ENCODE measurements at regions not wholly inside any gene's neighbourhood (a gene's known extent, or its start where the extent isn't known, plus 50 kb on each side); places are given as distances from the start of the nearest gene placed in this dataset.

DNA sequence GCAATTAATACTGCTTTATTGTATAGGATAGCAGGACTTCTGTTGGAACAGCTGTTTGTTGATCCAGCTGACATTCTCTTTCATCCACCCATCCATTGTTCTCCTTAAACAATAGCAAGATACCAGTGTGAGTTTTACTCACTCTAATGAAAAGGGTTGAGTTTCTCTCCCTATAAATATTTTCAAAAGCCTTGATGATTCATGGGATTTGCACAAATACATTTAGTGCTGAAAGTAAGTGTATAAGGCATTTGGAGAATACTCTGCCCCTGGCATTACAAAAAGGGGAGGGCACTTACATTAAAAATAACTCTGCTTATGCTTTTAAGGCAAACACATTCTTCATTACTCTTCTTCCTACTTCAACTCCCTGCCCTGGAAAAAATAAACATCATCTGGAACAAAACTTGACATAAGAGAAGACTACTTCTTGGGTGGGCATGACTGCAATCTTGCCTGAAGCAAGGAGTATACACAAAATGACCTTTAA lies 634.9 kb downstream of the METTL15 start:
- Histone ChIP-seq H3K79me2 (ENCODE audit: insufficient read depth, low read length) (no peaks in the 10 kb centered on the region), H4K20me1 (ENCODE audit: insufficient read depth, low read length) (no peaks in the 10 kb centered on the region), H3K9me3 (ENCODE audit: insufficient read depth, low read length, severe bottlenecking) (no peaks in the 10 kb centered on the region), H3K4me1 (ENCODE audit: insufficient read depth, low read length) (no peaks in the 10 kb centered on the region), H3K27me3 (ENCODE audit: insufficient read depth, low read length, poor library complexity) (no peaks in the 10 kb centered on the region), H3K27ac (ENCODE audit: low read length) (no peak overlapping the region), H2AFZ (ENCODE audit: low read depth, low read length) (no peak overlapping the region), H3K4me3 (ENCODE audit: low read depth in 1 of 2, low read length in 2 of 2) (no peak overlapping the region), H3K4me2 (ENCODE audit: insufficient read depth, low read length) (no peak overlapping the region), H3K9ac (ENCODE audit: low read depth, low read length) (no peak overlapping the region), H3K36me3 (ENCODE audit: insufficient read depth, low read length) (no peaks in the 10 kb centered on the region)
- ATAC-seq (ENCODE audit: insufficient read depth, low read depth) (no peak), DNase-seq (no peak)
- TF ChIP-seq EZH2 (IDR thresholded peaks at IDR 0.05; ENCODE audit: borderline replicate concordance, low read depth, low read length, severe bottlenecking): no peak
- TF ChIP-seq, protein P1, sequence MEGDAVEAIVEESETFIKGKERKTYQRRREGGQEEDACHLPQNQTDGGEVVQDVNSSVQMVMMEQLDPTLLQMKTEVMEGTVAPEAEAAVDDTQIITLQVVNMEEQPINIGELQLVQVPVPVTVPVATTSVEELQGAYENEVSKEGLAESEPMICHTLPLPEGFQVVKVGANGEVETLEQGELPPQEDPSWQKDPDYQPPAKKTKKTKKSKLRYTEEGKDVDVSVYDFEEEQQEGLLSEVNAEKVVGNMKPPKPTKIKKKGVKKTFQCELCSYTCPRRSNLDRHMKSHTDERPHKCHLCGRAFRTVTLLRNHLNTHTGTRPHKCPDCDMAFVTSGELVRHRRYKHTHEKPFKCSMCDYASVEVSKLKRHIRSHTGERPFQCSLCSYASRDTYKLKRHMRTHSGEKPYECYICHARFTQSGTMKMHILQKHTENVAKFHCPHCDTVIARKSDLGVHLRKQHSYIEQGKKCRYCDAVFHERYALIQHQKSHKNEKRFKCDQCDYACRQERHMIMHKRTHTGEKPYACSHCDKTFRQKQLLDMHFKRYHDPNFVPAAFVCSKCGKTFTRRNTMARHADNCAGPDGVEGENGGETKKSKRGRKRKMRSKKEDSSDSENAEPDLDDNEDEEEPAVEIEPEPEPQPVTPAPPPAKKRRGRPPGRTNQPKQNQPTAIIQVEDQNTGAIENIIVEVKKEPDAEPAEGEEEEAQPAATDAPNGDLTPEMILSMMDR (IDR thresholded peaks at IDR 0.05; ENCODE audit: borderline replicate concordance, extremely low read depth, low read length, poor library complexity, severe bottlenecking): no peak

DNA sequence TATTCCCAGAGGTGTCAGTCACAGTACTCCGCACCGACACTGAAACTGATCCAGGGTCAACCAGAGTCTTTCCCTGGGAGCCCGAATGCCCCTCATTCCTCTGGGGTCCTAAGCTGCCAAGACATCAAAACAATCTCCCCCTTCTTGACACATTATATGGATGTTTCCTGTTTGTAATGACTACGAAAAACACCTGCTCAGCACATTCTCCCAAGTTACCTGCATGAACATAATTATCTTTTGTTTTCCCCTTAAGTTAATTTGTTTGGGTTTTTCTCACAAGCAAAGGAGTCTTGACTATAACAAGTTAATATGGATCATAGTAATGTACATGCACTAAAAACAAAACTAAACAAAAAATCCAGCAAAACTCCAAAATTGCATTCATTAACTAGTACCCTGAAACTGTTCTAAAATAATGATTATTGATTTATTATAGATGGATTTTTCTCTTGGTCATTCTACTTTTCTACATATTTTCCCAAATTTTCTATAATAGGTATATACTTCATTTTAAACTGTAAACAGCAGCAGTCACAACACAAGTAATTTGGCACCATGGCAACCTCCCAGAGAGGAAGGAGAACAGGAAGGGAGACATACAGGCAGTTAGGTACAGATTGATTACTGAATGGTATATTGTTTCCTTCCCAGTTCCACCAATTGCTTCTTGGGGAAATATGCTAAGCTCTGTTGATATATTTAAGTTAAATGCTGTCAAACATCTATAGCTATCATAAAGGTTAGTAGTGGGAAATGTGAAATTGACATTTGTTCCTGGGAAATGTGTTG lies 631.5 kb downstream of the METTL15 start:
- ATAC-seq (ENCODE audit: insufficient read depth, low read depth) (no peak), DNase-seq (no peak)
- TF ChIP-seq EZH2 (IDR thresholded peaks at IDR 0.05; ENCODE audit: borderline replicate concordance, low read depth, low read length, severe bottlenecking): no peak
- TF ChIP-seq, protein P1 (IDR thresholded peaks at IDR 0.05; ENCODE audit: borderline replicate concordance, extremely low read depth, low read length, poor library complexity, severe bottlenecking): no peak
- Histone ChIP-seq H3K9ac (ENCODE audit: low read depth, low read length) (no peak overlapping the region), H3K9me3 (ENCODE audit: insufficient read depth, low read length, severe bottlenecking) (no peaks in the 10 kb centered on the region), H3K4me1 (ENCODE audit: insufficient read depth, low read length) (no peaks in the 10 kb centered on the region), H3K79me2 (ENCODE audit: insufficient read depth, low read length) (no peaks in the 10 kb centered on the region), H4K20me1 (ENCODE audit: insufficient read depth, low read length) (no peaks in the 10 kb centered on the region), H3K4me2 (ENCODE audit: insufficient read depth, low read length) (no peak overlapping the region), H3K36me3 (ENCODE audit: insufficient read depth, low read length) (no peaks in the 10 kb centered on the region), H3K27ac (ENCODE audit: low read length) (no peak overlapping the region), H2AFZ (ENCODE audit: low read depth, low read length) (no peak overlapping the region), H3K4me3 (ENCODE audit: low read depth in 1 of 2, low read length in 2 of 2) (no peak overlapping the region), H3K27me3 (ENCODE audit: insufficient read depth, low read length, poor library complexity) (no peaks in the 10 kb centered on the region)

DNA sequence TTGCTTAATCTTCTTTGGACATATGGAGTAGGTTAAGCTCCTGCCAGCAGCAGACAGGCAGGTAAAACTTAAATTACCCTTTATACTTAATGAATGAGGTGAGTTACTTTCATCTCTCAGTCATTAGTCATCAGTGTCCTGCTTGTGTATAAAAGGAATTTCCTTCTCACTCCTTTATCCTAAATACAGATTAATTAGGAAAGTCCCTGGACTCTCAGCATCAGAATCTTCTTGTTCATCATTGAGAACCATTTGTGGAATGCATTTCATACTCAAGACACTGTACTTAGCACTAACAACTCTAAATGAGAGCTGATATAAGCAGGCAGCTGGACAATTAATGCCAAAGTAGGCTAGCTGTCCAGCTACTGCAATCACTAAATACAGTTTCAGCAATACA lies 630.4 kb downstream of the METTL15 start:
- Histone ChIP-seq H3K4me2 (ENCODE audit: insufficient read depth, low read length) (no peak overlapping the region), H3K4me1 (ENCODE audit: insufficient read depth, low read length) (no peaks in the 10 kb centered on the region), H3K9ac (ENCODE audit: low read depth, low read length) (no peak overlapping the region), H3K27ac (ENCODE audit: low read length) (no peak overlapping the region), H3K36me3 (ENCODE audit: insufficient read depth, low read length) (no peaks in the 10 kb centered on the region), H3K4me3 (ENCODE audit: low read depth in 1 of 2, low read length in 2 of 2) (no peak overlapping the region), H3K27me3 (ENCODE audit: insufficient read depth, low read length, poor library complexity) (no peaks in the 10 kb centered on the region), H2AFZ (ENCODE audit: low read depth, low read length) (no peak overlapping the region), H3K9me3 (ENCODE audit: insufficient read depth, low read length, severe bottlenecking) (no peaks in the 10 kb centered on the region), H4K20me1 (ENCODE audit: insufficient read depth, low read length) (no peaks in the 10 kb centered on the region), H3K79me2 (ENCODE audit: insufficient read depth, low read length) (no peaks in the 10 kb centered on the region)
- TF ChIP-seq EZH2 (IDR thresholded peaks at IDR 0.05; ENCODE audit: borderline replicate concordance, low read depth, low read length, severe bottlenecking): no peak
- TF ChIP-seq, protein P1 (IDR thresholded peaks at IDR 0.05; ENCODE audit: borderline replicate concordance, extremely low read depth, low read length, poor library complexity, severe bottlenecking): no peak
- ATAC-seq (ENCODE audit: insufficient read depth, low read depth) (no peak), DNase-seq (no peak)

All from DND-41 (cell line).